ENCODE measurements at regions not wholly inside any gene's neighbourhood (a gene's known extent, or its start where the extent isn't known, plus 50 kb on each side); places are given as distances from the start of the nearest gene placed in this dataset.

GRCh38 chr2:116141891-116142474 is 1672.5 kb upstream of the DDX18 start:
- no peaks in the 10 kb centered on the region for H3K36me3 Mint-ChIP-seq (ENCODE audit: low read depth)
- no peak overlapping the region for H3K4me3 Mint-ChIP-seq (ENCODE audit: unreplicated experiment)

GRCh38 chr2:116142644-116143227 is 1671.8 kb upstream of the DDX18 start:
- Mint-ChIP-seq H3K4me3 (ENCODE audit: unreplicated experiment) (no peak overlapping the region), H3K36me3 (ENCODE audit: low read depth) (no peaks in the 10 kb centered on the region), H3K27me3 (ENCODE audit: low read depth) (no peaks in the 10 kb centered on the region), H3K27ac (ENCODE audit: unreplicated experiment) (no peak overlapping the region), H3K9me3 (ENCODE audit: low read depth) (peaks cover 43% of the 10 kb centered on the region), H3K4me1 (ENCODE audit: low read depth) (no peaks in the 10 kb centered on the region)
- no peak for TF ChIP-seq CTCF (IDR thresholded peaks at IDR 0.05)
- no peak for DNase-seq (ENCODE audit: low spot score)

More at GRCh38 chr2:116141891-116142474, 1672.5 kb upstream of the DDX18 start:
- DNase-seq (ENCODE audit: low spot score), result no peak
- Mint-ChIP-seq H3K4me1 (ENCODE audit: low read depth) (no peaks in the 10 kb centered on the region), H3K27me3 (ENCODE audit: low read depth) (no peaks in the 10 kb centered on the region), H3K9me3 (ENCODE audit: low read depth) (peaks cover 43% of the 10 kb centered on the region), H3K27ac (ENCODE audit: unreplicated experiment) (no peak overlapping the region)
- no peak for TF ChIP-seq CTCF (IDR thresholded peaks at IDR 0.05)

GRCh38 chr2:116145031-116145430 is 1669.5 kb upstream of the DDX18 start:
- Mint-ChIP-seq H3K9me3 (ENCODE audit: low read depth) (peaks cover 36% of the 10 kb centered on the region), H3K4me3 (ENCODE audit: unreplicated experiment) (no peak overlapping the region), H3K4me1 (ENCODE audit: low read depth) (no peaks in the 10 kb centered on the region), H3K36me3 (ENCODE audit: low read depth) (no peaks in the 10 kb centered on the region), H3K27me3 (ENCODE audit: low read depth) (no peaks in the 10 kb centered on the region), H3K27ac (ENCODE audit: unreplicated experiment) (no peak overlapping the region)
- TF ChIP-seq CTCF (IDR thresholded peaks at IDR 0.05), result no peak
- no peak for DNase-seq (ENCODE audit: low spot score)

GRCh38 chr2:116148361-116148760 is 1666.1 kb upstream of the DDX18 start:
- H3K27ac Mint-ChIP-seq (ENCODE audit: unreplicated experiment), result no peak overlapping the region
- peaks cover 39% of the 10 kb centered on the region for H3K9me3 Mint-ChIP-seq (ENCODE audit: low read depth)
- H3K4me1 Mint-ChIP-seq (ENCODE audit: low read depth), result no peaks in the 10 kb centered on the region
- no peak for TF ChIP-seq CTCF (IDR thresholded peaks at IDR 0.05)
- no peak for DNase-seq (ENCODE audit: low spot score)
- H3K27me3 Mint-ChIP-seq (ENCODE audit: low read depth), result no peaks in the 10 kb centered on the region
- H3K4me3 Mint-ChIP-seq (ENCODE audit: unreplicated experiment), result no peak overlapping the region
- no peaks in the 10 kb centered on the region for H3K36me3 Mint-ChIP-seq (ENCODE audit: low read depth)

GRCh38 chr2:116153729-116154128 is 1660.8 kb upstream of the DDX18 start:
- Mint-ChIP-seq H3K36me3 (ENCODE audit: low read depth) (no peaks in the 10 kb centered on the region), H3K4me1 (ENCODE audit: low read depth) (no peaks in the 10 kb centered on the region), H3K9me3 (ENCODE audit: low read depth) (peaks cover 43% of the 10 kb centered on the region), H3K27ac (ENCODE audit: unreplicated experiment) (no peak overlapping the region), H3K27me3 (ENCODE audit: low read depth) (no peaks in the 10 kb centered on the region), H3K4me3 (ENCODE audit: unreplicated experiment) (no peak overlapping the region)
- TF ChIP-seq CTCF (IDR thresholded peaks at IDR 0.05), result no peak
- DNase-seq (ENCODE audit: low spot score), result no peak
